NCI-H748 treated with DMSO at 0.1 percent for 48 hours (cell line): ENCODE measurements at regions not wholly inside any gene's neighbourhood (a gene's known extent, or its start where the extent isn't known, plus 50 kb on each side); places are given as distances from the start of the nearest gene placed in this dataset.

Source experiments
- DNase-seq: peaks from one replicate; lab custom pipeline; 2025; lab: John Stamatoyannopoulos, UW

DNA sequence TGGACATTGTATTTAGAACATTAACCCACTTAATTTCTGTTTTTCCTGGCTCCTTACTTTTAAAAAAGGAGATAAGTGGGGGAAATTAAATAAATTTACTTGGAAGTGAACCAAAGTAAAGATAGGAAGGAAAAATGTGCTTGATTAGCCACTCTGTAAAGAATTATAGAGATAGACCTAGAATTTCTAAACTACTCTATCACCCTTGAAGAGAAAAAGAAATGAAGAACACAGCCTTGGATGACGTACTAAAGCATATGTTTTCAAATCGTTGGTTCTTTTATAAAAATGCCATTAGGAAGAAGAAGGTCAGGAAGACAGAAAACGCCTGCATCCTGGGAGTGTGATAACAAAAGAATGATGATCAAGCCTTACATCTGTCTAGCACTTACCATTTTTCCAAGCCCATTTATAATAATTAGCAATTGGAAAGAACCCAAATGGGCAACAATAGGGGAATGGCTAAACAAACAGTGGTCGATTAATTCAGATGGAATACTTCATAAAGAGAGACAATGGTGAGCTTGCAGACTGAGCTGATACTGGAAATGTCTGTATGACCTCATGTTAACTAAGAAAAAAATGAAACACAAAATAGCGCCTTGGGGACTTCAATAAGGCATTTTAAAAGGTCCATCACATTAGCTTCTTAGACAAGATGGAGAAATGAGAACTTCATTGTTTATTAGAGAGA lies 81.0 kb upstream of the LRRC55 start:
- peak; percentile 96 for DNase-seq

DNA sequence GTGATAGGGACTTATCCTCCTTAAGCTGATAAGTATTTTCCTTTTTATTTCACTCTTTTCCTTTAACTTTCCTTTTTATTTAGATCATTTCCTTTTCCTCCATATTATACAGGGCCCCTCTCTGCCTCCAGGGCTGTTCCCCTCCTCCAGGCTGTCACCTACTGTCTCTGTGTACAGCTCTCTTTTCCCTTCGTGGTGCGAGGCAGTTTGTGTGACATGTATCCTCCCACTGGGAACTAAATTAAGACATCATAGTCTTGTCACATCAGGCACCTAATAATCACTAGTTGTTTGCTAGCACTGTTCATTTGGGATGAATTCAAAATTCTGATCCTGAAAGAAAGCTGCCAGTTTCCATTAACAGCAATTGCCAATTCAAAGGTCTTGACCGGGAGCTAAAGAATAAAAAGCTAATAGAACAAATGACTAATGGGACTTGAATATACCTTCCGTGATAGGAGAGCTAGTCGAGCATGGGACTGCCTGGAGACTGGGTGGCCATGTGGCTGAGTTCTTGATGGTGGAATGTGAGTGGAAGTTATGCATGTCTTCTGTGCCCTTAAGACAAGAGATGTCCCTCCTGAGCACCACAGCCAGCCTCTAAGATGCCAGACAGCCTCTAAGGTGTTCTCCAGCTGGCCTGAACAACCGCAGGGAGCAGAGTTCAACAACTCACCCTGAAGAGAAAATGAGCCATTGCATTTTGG lies 77.7 kb upstream of the LRRC55 start:
- no peak for DNase-seq

- no peak for DNase-seq
These were observed 72.4 kb upstream of the LRRC55 start for GRCh38 chr11:57109331-57109730.

- DNase-seq = no peak
These were observed 70.1 kb upstream of the LRRC55 start for GRCh38 chr11:57111619-57112018.

- peak; percentile 7 for DNase-seq
These were observed 65.1 kb upstream of the LRRC55 start for GRCh38 chr11:57116654-57117053.

- no peak for DNase-seq
These were observed 61.4 kb upstream of the LRRC55 start for GRCh38 chr11:57120192-57120965.

DNA sequence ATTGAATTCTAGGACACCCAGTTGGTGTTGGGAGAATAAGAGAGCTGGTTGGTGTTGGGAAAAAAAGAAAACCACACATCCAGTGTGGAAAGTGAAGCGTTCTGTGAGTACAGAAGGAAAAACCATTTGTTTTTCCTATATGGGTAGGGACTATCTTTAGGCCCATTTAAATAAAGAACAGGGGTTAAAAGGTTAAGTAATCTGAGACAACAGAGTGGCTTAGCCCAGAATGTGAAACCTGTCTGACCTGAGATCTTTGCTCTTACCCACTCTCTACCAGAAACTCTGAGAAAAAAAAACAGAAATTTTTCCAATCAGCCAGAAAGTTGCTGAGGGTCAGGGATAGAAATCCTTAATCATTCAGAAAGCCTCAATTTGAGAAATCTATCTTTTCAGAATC lies 59.8 kb upstream of the LRRC55 start:
- no peak for DNase-seq

DNA sequence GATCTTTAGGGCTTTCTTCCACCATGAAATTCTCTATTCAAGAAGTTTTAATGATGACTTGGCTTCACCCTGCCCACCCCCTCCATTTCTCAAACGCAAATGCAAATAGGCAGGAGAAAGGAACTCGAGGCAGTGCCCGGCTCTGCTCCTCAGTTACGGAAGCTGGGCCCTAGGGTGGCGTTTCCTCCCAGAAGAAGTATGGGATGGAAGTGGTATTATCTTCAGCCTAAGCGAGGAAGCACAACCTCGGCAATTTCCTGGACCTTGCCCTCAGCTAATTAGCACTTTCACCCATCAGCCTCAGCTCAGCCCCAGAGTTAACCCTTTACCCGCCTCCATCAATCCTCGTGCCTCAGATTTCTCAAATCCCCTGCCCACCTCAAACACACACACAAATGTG lies 58.2 kb upstream of the LRRC55 start:
- no peak for DNase-seq

DNA sequence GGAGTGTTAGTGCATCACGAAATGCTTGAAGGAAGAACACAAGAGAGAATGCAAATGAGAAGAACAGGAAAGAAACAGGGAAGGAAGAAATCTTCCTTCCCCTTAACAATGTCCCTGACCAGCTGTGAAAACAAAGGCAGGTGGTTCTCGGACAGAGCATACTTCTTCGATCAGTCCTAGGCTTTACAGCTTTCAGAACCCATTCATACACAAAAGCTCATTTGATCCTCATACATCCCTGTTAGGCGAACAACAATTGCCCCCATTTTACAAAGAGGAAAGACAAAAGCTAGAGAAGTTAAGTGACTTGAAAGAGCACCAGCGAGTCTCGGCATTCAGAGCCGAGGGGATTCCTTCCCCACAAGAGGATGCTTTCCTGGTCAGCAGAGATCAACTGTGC lies 57.2 kb upstream of the LRRC55 start:
- no peak for DNase-seq

DNA sequence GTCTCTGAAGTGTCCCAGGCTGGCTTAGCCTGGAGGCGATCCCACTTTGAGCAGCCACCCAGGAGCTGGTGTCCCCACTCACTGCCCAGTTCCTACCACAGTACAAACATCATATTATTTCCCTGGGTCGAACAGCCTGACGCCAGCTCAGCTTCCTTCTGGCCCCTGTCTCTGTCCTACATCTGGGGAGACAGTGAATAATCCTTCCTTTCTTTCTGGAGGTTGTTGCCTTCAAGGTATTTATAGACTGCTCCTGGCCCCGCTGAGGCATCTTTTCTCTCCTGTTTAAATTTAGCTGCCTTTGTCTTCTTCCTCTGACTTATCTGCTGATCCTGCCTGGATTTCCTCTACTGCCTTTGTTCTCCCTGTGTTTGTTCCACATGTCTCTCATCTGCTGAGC lies 56.8 kb upstream of the LRRC55 start:
- DNase-seq = no peak

DNA sequence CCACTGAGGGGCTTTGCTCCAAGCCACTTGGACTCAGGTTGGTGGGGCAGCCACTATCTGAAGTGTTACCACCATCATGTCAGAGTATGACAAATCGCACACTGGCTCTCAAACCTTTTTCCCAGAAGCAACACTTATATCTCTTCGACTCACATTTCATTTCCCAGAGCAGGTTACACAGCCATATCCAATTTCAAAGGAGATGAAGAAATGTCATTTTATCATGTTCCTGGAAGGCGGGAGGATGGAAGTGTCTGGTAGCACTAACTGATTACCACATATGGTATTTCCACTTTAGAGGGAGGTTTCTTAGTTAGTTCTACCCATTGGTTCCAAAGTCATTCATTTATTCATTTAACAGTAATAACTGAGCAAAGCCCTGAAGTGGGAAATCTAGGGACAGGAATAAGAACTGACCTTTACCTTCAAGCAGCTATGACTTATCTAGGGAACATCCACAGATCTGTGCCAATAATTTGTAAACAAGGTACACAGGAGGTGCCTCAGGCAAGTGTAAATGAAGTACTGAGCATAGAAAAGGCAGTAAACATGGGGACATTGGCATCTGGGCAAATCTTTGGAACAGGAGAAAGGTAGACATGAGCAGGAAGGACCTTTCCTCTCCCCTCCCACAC lies 54.9 kb upstream of the LRRC55 start:
- DNase-seq = no peak

DNA sequence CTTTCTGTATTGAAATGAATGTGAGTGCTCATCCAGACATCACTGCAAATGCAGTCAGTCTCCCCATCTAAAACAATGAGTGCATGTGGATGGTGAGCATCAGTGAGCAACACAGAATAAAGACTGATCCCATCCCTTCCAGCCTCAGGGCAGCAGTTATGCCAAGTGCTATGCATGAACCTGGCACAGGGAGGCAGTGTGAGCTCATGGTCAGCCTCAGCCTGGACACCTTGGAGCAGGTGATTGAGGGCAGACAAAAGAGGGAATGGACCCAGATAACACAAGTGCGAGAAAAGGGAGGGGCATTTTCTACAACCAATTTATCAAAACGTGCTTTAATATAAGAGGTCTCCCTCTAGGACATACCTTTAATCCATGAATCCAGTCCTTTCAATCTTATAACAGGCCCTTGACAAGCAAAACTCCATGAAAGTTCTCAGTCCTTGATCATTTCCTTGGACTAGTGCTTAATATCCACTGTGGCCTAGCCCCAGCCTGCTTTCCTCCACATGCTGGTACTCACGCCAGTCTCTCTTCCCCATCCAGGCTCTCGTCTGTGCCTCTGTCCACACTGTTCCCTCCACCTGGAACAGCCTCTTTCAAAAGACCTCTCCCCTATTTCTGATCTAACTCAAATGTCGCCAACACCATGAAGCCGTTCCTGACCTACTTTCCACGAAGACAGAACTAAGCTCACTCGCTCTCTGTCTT lies 50.5 kb upstream of the LRRC55 start:
- peak; percentile 7 for DNase-seq
